HG03045 (cell line): ENCODE measurements at regions not wholly inside any gene's neighbourhood (a gene's known extent, or its start where the extent isn't known, plus 50 kb on each side); places are given as distances from the start of the nearest gene placed in this dataset.

Experiments
- ATAC-seq: cut with Tn5 transposase; IDR thresholded peaks from one replicate; pipeline ENCODE4 v1.9.1; 2021; ENCODE audit warnings: mild to moderate bottlenecking, moderate library complexity; ENCODE audit not compliant: unreplicated experiment

- no peak for ATAC-seq
Measured at GRCh38 chr2:176595986-176596385, 326.7 kb downstream of the MTX2 start.

GRCh38 chr2:176597916-176598315 lies 328.7 kb downstream of the MTX2 start:
- ATAC-seq, result no peak

- ATAC-seq, result no peak
Measured at GRCh38 chr2:176598351-176598750, 329.1 kb downstream of the MTX2 start.

DNA sequence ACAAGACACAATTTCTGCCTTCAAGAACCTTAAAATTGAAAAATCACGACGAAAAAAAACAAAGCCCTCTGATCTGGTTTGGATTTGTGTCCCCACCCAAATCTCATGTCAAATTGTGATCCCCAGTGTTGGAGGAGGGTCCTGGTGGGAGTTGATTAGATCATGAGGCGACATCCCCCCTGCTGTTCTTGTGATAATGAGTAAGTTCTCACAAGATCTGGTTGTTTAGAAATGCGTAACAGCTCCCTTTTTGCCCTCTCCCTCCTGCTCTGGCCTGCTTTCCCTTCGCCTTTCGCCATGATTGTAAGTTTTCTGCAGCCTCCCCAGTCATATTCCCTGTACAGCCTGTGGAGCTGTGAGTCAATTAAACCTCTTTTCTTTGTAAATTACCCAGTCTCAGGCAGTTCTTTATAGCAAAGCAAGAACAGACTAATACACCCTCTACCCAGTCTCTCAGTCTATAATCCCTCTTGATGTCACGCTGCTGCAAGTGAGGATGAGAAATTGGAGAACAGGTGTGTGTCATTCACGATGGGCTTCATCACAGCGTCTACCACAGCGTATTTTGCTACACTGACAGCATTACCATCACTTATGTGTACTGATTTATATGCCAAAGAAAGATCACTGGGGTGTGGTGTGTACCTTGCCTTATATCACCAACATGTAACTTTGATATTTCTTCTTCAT lies 330.7 kb downstream of the MTX2 start:
- ATAC-seq, result no peak

DNA sequence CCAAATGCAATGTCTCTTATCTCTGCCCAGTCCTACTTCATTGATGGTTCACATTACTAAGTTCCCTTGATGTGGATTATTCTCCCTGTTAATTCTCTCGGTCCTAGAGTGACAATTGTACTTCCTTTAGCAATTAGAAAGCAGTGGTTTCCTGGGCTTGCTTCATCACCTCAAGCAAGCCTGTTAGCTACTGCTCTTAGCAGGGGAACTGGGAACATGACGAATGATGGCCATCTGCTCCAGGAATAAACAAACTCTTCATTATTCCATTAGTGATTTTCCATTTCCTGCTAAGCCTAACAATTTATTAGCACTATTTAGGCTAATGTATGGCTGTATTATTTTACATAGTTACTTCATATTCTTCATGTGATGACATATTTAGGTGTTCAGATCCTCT lies 331.8 kb downstream of the MTX2 start:
- ATAC-seq, result no peak

DNA sequence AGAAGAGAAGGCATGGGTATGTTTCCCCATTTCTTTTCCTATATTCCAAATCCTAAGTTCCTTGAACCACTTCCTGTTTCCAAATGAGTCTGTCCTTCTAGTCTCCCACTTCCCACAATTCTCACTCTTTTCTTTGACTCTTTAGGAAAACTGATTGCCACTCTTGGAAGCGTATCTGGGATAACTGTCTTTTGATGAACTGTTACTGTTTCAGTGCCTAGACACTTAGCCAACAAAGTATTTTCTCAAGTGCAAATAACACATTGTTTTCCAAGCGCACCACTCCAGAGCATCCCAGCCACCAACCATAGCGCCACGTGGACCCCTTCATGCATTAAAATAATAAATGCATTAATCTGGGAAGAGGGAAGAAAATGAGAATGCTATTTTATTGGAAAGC lies 342.8 kb downstream of the MTX2 start:
- ATAC-seq, result no peak

GRCh38 chr2:176612736-176613135 lies 343.5 kb downstream of the MTX2 start:
- no peak for ATAC-seq

GRCh38 chr2:176613323-176613987 lies 344.2 kb downstream of the MTX2 start:
- no peak for ATAC-seq

DNA sequence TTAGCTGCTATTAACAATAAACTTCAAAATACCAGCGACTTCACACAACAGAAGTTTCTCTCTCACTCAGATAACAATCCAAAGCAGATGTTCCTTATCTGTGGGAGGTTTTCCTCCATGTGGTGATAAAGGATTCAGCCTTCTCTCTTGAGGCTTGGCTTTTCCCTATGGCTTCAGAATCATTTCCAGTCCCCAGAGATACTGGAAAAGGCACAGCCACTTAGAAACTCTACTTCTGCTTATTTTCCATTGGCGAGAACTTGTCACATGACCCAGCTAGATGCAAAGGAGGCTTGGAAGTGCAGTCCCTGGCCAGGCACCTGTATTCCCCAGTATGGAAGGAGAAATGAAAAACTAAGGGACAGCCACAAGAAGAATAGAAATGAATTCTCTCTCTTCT lies 344.8 kb downstream of the MTX2 start:
- ATAC-seq, result no peak

DNA sequence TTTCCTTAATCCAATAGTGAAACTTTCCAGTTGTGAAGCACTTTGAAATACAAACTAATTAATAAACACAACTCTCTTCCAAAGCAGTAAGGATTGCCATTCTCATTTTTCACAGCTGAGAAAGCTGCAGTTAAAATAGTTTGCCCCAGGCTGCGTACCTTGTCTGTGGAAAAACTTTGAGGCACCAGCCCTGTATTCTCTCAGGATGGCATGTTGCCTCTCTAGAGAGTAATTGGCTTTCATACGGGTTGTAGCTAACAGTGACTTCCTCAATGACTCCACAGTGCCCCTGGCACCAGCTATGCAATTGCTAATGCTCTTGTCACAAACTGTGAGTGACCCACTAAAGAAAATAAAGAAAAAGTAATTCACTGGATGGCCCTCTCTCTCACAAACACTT lies 345.7 kb downstream of the MTX2 start:
- no peak for ATAC-seq

DNA sequence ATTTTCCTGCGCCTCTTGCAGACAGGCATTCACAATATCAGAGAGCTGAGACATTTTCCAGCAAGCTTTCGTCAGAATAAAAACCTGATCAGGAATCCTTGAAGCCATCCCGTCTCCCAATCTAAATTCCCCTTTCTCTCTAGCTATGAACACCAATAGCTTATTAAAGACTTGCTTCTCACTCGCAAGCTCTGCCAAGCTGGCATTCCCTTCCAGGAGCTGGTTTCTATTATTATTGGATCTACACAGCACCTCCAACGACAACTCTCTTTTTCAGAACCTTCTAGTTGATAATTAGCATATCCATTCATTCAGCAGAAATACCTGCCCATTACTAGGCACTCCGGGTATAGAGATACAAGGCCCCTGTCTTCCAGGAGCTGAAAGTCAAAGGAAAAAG lies 350.3 kb downstream of the MTX2 start:
- ATAC-seq, result no peak

DNA sequence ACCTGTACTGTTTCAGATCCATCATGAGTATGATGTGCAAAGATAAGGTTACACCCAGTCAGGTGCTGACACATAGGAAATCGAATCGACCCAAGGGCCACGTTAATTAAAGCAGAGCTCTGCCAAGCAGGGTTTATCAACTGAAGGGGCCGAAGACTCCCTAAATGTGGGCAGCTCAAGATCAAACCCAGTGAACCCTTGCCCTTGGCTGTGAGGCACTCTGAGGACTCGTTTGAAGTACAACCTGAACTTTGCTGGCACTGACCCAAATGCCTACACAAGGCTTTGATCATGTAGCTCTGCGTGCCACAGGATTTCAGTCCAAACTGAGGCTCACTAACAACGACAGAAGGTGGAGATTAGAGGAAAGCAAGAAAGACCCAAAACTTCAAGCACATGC lies 352.1 kb downstream of the MTX2 start:
- no peak for ATAC-seq

GRCh38 chr2:176622792-176623191 lies 353.6 kb downstream of the MTX2 start:
- no peak for ATAC-seq

DNA sequence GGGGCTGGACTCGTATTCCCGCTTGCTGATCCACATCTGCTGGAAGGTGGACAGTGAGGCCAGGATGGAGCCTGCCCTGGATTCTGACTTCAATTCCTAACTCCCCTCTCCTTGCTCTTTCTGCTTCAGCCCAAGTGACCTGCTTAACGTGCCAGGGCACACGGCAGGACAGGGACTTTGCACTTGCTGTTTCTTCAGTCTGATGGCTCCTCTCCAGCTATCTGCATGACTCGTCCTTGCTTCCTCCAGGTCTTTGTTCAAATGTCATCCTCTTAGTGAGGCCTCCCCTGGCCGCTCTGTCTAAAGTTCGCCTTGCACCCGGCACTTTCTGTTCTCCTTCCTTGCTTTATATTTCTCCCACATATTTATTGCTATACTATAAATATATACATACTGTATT lies 357.6 kb downstream of the MTX2 start:
- ATAC-seq, result no peak

GRCh38 chr2:176628438-176628837 lies 359.2 kb downstream of the MTX2 start:
- ATAC-seq, result no peak

- ATAC-seq, result no peak
Measured at GRCh38 chr2:176633754-176634153, 364.5 kb downstream of the MTX2 start.

DNA sequence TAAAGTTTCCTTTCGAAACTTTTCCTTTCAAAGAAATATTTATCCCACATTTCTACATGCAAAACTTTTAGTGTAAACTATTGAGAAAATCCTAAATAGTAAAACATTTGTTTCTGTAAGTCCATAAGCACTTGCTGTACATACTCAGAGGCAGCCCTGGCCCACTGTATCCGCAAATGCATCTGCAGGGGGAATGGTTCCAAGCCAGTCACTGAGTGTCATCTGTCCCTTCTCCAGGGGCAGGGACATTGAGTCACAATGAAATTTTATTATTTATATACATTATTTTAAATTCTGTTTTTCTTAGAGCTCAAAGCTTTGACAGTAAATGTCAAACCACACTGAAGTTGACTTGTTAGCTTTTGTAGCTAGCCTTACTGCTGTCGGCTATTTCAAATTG lies 367.2 kb downstream of the MTX2 start:
- ATAC-seq, result no peak

DNA sequence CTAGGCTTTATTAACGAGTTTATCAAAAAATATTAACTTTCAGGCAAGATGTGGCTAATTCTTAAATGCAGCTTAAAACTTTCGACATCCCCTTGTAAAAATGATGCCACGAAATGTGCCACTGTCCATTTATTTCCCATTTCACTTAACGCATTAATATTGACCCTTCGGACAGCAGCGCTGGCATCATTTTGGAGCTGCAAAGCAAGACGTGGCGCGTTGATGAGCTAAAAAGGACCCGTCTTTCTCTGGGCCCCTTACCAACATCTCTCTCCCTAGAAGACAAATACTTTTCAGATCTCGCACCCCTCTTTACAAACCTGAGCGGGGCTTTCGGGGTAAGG lies 367.9 kb downstream of the MTX2 start:
- no peak for ATAC-seq

DNA sequence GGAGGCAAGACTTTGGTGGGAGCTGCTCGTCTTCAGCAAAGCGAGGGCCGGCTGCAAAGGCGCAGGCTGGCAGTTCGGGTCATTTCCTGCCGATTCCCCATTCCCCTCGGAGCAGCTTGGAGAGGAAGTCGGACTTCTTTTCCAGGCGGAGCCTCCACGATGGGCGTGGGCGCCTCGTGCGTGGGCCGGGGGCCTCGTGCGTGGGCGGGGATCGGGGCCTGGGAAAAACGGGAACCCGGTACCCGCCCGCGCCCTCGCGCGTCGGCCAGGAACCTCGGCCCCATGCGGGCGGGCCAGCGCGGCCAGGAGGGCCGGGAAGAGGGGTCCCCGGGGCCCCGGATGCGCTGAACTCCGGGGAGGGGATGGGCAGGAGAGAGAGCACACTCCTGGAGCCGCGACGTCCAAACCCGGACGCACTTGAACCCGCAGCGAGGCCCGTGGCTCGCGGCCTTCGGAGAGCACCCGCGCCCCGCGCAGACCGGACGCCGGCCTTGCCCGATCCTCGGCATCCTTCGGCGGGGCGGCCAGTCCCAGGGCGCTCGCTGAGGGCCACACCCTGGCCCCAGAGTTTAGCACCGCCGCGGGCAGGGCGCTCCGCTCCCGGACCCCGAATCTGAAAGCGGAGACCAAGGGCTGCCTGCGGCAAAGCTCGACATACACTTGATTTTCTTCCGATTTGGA lies 368.4 kb downstream of the MTX2 start:
- ATAC-seq, result peak; percentile 43

GRCh38 chr2:176638167-176639015 lies 369.1 kb downstream of the MTX2 start:
- ATAC-seq, result peak; percentile 83

- ATAC-seq, result no peak
Measured at GRCh38 chr2:176639016-176639343, 369.7 kb downstream of the MTX2 start.

DNA sequence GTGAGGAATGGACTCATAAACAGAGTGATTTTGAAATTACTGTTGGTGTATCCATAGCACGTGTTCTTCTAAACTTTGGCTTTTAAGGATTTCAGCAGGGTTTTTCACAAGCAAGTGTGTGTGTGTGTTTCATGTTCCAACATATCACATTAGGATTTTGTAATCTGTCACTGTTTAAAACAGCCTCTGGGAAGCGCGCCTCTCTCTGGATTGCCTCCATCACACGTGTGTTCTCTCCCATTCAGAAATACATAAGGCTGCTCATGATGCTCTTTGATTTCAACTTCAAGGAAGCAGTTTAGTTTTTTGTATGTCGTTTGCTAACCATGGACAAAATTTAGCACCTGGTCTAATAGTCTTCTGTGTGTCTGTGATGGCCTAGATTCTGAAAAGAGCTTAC lies 370.4 kb downstream of the MTX2 start:
- ATAC-seq, result no peak
